K562 (cell line): ENCODE measurements at regions not wholly inside any gene's neighbourhood (a gene's known extent, or its start where the extent isn't known, plus 50 kb on each side); places are given as distances from the start of the nearest gene placed in this dataset.

Source experiments
- ATAC-seq: fragments of 200-7000 bp; cut with Tn5 transposase; 3 replicates; pipeline ENCODE4 v1.9.1; 2020; ENCODE audit warnings: moderate library complexity
- BruUV-seq: library from RNA; stranded (reverse); fragments of 400-500 nt; replicated peaks from 2 replicates; lab custom pipeline; 2021; lab: Mats Ljungman, UMichigan
- CTCF ChIA-PET: fragments of 300-600 bp; formaldehyde crosslinking; extraction: SDS; loops from one replicate; lab custom pipeline; 2021; ENCODE audit warnings: low intra/inter-chr PET ratio; lab: Yijun Ruan, JAX
- POLR2A ChIA-PET: fragments of 300-600, 350-650 bp; sonication (Branson Sonifier 250); formaldehyde crosslinking; extraction: SDS; loops from one replicate; lab custom pipeline; 2021; ENCODE audit warnings: antibody characterized with exemption, inconsistent platforms; lab: Yijun Ruan, JAX
- DNase-seq, 4 experiments: peaks; one replicate each; pipeline versions ENCODE4 v3.0.0 to v3.0.0-alpha.2; 2011 to 2018; ENCODE audit warnings: low spot score in 3 of 4, mixed read lengths in 3 of 4; ENCODE audit errors: extremely low read depth in 1 of 4
- FAIRE-seq: peaks from 2 replicates; lab custom pipeline; 2011; peaks lifted over from hg19 to GRCh38; lab: Jason Lieb, UNC
- H2AFZ ChIP-seq: 2 replicates; pipeline ENCODE4 v1.6.0; 2011; ENCODE audit warnings: low read depth, low read length, control low read depth, inconsistent platforms
- H3K27ac ChIP-seq: fragments of 200-600 bp; 3 replicates; pipeline ENCODE4 v1.8.0; 2011; ENCODE audit warnings: low read depth, mild to moderate bottlenecking, control low read depth, inconsistent platforms, low read length, moderate library complexity, mixed read lengths; ENCODE audit errors: extremely low read depth
- H3K27me3 ChIP-seq, 2 experiments: fragments of 300-600 bp in 1 of 2; 2 replicates in 1 of 2; 3 replicates in 1 of 2; pipeline versions ENCODE4 v1.6.0 to v1.8.0; 2011; ENCODE audit warnings: inconsistent platforms in 2 of 2, low read length in 2 of 2, mild to moderate bottlenecking in 1 of 2, mixed read lengths in 1 of 2, moderate library complexity in 1 of 2; ENCODE audit not compliant: control insufficient read depth in 2 of 2, insufficient read depth in 2 of 2
- H3K36me3 ChIP-seq: fragments of 300-600 bp; 3 replicates; pipeline ENCODE4 v1.8.0; 2011; ENCODE audit warnings: mild to moderate bottlenecking, low read length, inconsistent platforms; ENCODE audit not compliant: control insufficient read depth, insufficient read depth
- H3K4me1 ChIP-seq, 2 experiments: fragments of 200-600 bp in 1 of 2; replicated peaks in 1 of 2; 2 replicates in 1 of 2; 3 replicates in 1 of 2; pipeline versions ENCODE4 v1.5.1 to v1.8.0; 2011; ENCODE audit warnings: inconsistent platforms in 2 of 2, low read length in 2 of 2, mild to moderate bottlenecking in 1 of 2, mixed read lengths in 1 of 2, moderate library complexity in 1 of 2; ENCODE audit not compliant: control insufficient read depth in 2 of 2, insufficient read depth in 2 of 2
- H3K4me2 ChIP-seq: 2 replicates; pipeline ENCODE4 v1.6.1; 2011; ENCODE audit warnings: low read length, control low read depth, inconsistent platforms, mixed read lengths; ENCODE audit not compliant: insufficient read depth
- H3K4me3 ChIP-seq: fragments of 200-600 bp; sonication (generic), shearing (Covaris generic); 2 replicates; pipeline ENCODE4 v1.5.1; 2016; ENCODE audit warnings: control low read depth, inconsistent platforms
- H3K79me2 ChIP-seq: fragments of 200-600 bp; 3 replicates; pipeline ENCODE4 v1.8.0; 2011; ENCODE audit warnings: low read length, inconsistent platforms; ENCODE audit not compliant: control insufficient read depth, insufficient read depth
- H3K9ac ChIP-seq, 2 experiments: 2 replicates each; pipeline versions ENCODE4 v1.6.0 to v1.6.1; 2011; ENCODE audit warnings: low read depth in 2 of 2, low read length in 2 of 2, control low read depth in 1 of 2, inconsistent platforms in 1 of 2, mild to moderate bottlenecking in 1 of 2, mixed read lengths in 1 of 2; ENCODE audit not compliant: insufficient read depth in 1 of 2
- H3K9me1 ChIP-seq: one replicate; pipeline ENCODE4 v1.6.0; 2011; ENCODE audit warnings: inconsistent platforms, mild to moderate bottlenecking, low read length, moderate library complexity; ENCODE audit not compliant: control insufficient read depth, insufficient read depth
- H3K9me3 ChIP-seq: replicated peaks from 2 replicates; pipeline ENCODE4 v1.5.1; 2011; ENCODE audit warnings: low read depth, low read length, inconsistent platforms; ENCODE audit not compliant: control insufficient read depth, insufficient read depth
- H4K20me1 ChIP-seq: replicated peaks from 2 replicates; pipeline ENCODE4 v1.6.1; 2011; ENCODE audit warnings: low read length, inconsistent platforms, mixed read lengths; ENCODE audit not compliant: control insufficient read depth, insufficient read depth
- AFF1 ChIP-seq, 2 experiments: fragments of 450-650 bp; IDR thresholded peaks; 2 replicates each; pipeline ENCODE4 v1.6.1; 2018; ENCODE audit warnings: mild to moderate bottlenecking in 2 of 2, low read depth in 1 of 2; ENCODE audit not compliant: partially characterized antibody in 2 of 2
- CXXC5 ChIP-seq: fragments of 250-450 bp; sonication (Bioruptor Pico); IDR thresholded peaks from 2 replicates; pipeline ENCODE4 v1.8.0; 2022; ENCODE audit warnings: inconsistent platforms, mild to moderate bottlenecking, moderate library complexity
- FOXP4 ChIP-seq: sonication (generic); formaldehyde crosslinking; IDR thresholded peaks from 2 replicates; pipeline ENCODE4 v1.8.0; 2022; ENCODE audit warnings: mild to moderate bottlenecking, missing genetic modification reagents, borderline replicate concordance
- HLTF ChIP-seq: fragments of 450-650 bp; IDR thresholded peaks from 2 replicates; pipeline ENCODE4 v1.6.1; 2016
- HMBOX1 ChIP-seq: sonication (generic); IDR thresholded peaks from 2 replicates; pipeline ENCODE4 v1.6.1; 2016
- NBN ChIP-seq: fragments of 450-650 bp; IDR thresholded peaks from 2 replicates; pipeline ENCODE4 v1.6.1; 2016; ENCODE audit warnings: low read depth, mild to moderate bottlenecking
- NCOA4 ChIP-seq: fragments of 450-650 bp; IDR thresholded peaks from 2 replicates; pipeline ENCODE4 v1.6.1; 2018; ENCODE audit warnings: mild to moderate bottlenecking; ENCODE audit not compliant: partially characterized antibody
- PATZ1 ChIP-seq: fragments of 250-450 bp; sonication (Bioruptor Pico); IDR thresholded peaks from 2 replicates; pipeline ENCODE4 v1.5.0; 2020; ENCODE audit warnings: mild to moderate bottlenecking, borderline replicate concordance
- POLR2A ChIP-seq: fragments of 450-650 bp; conservative IDR thresholded peaks from 2 replicates; pipeline ENCODE4 v1.6.1; 2016
- SREBF2 ChIP-seq: sonication (generic); formaldehyde crosslinking; IDR thresholded peaks from 2 replicates; pipeline ENCODE4 v1.4.0; 2020; ENCODE audit warnings: mild to moderate bottlenecking, missing genetic modification reagents
- ZNF124 ChIP-seq: sonication (generic); formaldehyde crosslinking; IDR thresholded peaks from 2 replicates; pipeline ENCODE4 v1.8.1; 2022; ENCODE audit warnings: missing genetic modification reagents
- ZNF232 ChIP-seq: sonication (generic); formaldehyde crosslinking; IDR thresholded peaks from 2 replicates; pipeline ENCODE4 v1.8.0; 2022; ENCODE audit warnings: mild to moderate bottlenecking, missing genetic modification reagents
- WGBS: fragments of 100-300 bp; shearing (Covaris generic); methylation state at CpG from one replicate; pipeline ENCODE4 v1.1.6; 2016; ENCODE audit warnings: low coverage, mixed read lengths; ENCODE audit not compliant: insufficient coverage; ENCODE audit errors: missing lambda C conversion rate; 5-methylcytosine and 5-hydroxymethylcytosine counted together
- in situ Hi-C: fragments of 300-500 bp; cut with MboI; formaldehyde crosslinking; loops from 4 replicates; pipeline ENCODE4 v1.15.0; 2018; ENCODE audit warnings: inconsistent platforms, mixed read lengths
- intact Hi-C: fragments of 100-400 bp; cut with micrococcal nuclease; formaldehyde crosslinking; loops from 2 replicates; pipeline ENCODE4 v1.14.2; 2022

GRCh38 chr13:87459419-87459818 is 211.8 kb upstream of the SLITRK5 start:
- WGBS = 0% methylated on average over 1 of the region's 1 CpG
- H2AFZ ChIP-seq = no peak overlapping the region
- H3K4me3 ChIP-seq = no peak overlapping the region
- H3K9me3 ChIP-seq = no peaks in the 10 kb centered on the region
- no peak overlapping the region for H3K27ac ChIP-seq
- no TSS peak for BruUV-seq
- intact Hi-C loops = no loop called here
- POLR2A ChIA-PET = no interaction called here
- H3K79me2 ChIP-seq = no peaks in the 10 kb centered on the region
- no peaks in the 10 kb centered on the region for H3K4me1 ChIP-seq
- H3K9ac ChIP-seq = no peak overlapping the region
- H4K20me1 ChIP-seq = no peaks in the 10 kb centered on the region
- no peak overlapping the region for H3K4me2 ChIP-seq
- no peaks in the 10 kb centered on the region for H3K27me3 ChIP-seq
- H3K9me1 ChIP-seq = no peaks in the 10 kb centered on the region
- ATAC-seq (no peak), FAIRE-seq (no peak)
- H3K36me3 ChIP-seq = no peaks in the 10 kb centered on the region
- in situ Hi-C loops = no loop called here
- TF ChIP-seq NCOA4 (no peak), SREBF2 (CRISPR knock-in tag) (no peak), AFF1 (IDR thresholded peaks at IDR 0.05; ENCODE audit: low read depth in 1 of 2, partially characterized antibody in 2 of 2) (no peak), HLTF (no peak), HMBOX1 (no peak), CXXC5 (no peak), FOXP4 (CRISPR knock-in tag) (no peak), NBN (no peak), ZNF232 (CRISPR knock-in tag) (no peak), ZNF124 (CRISPR knock-in tag) (no peak), PATZ1 (no peak), POLR2A (no peak)
- TF ChIP-seq, all 486 proteins: peak for 0
- DNase-seq = no peak
- CTCF ChIA-PET = no interaction called here
